ENCODE measurements at regions not wholly inside any gene's neighbourhood (a gene's known extent, or its start where the extent isn't known, plus 50 kb on each side); places are given as distances from the start of the nearest gene placed in this dataset.

- Histone ChIP-seq H3F3A (ENCODE audit: low read length, unreplicated experiment) (no peaks in the 10 kb centered on the region), H3K4me3 (ENCODE audit: low read length) (no peak overlapping the region), H4K20me1 (ENCODE audit: low read length) (no peaks in the 10 kb centered on the region), H3K27me3 (ENCODE audit: low read length) (no peaks in the 10 kb centered on the region), H3K36me3 (ENCODE audit: low read depth, low read length) (no peaks in the 10 kb centered on the region), H3K4me1 (ENCODE audit: insufficient read depth, low read length) (no peaks in the 10 kb centered on the region), H3K4me2 (ENCODE audit: low read length) (no peak overlapping the region), H2AFZ (ENCODE audit: low read length) (no peak overlapping the region), H3K9me2 (replicated peaks; ENCODE audit: low read length) (no peaks in the 10 kb centered on the region), H3K27ac (ENCODE audit: low read length) (no peak overlapping the region), H3K79me2 (ENCODE audit: low read length) (no peaks in the 10 kb centered on the region), H3K9me3 (ENCODE audit: low read length) (no peaks in the 10 kb centered on the region), H3K9ac (ENCODE audit: low read length) (no peak overlapping the region)
- no TSS peak for BruUV-seq (replicated peaks)
- intact Hi-C loops (cut with micrococcal nuclease) = no loop called here
- ATAC-seq (no peak), DNase-seq (no peak)
- POLR2A ChIA-PET (ENCODE audit: unreplicated experiment) = no interaction called here
- CTCF ChIA-PET = no interaction called here
- no peak for TF ChIP-seq CTCF (conservative IDR thresholded peaks at IDR 0.05; ENCODE audit: low read depth, low read length)
- no peak for TF ChIP-seq EZH2phosphoT487 (IDR thresholded peaks at IDR 0.05; ENCODE audit: borderline replicate concordance, low read length)
- no peak for TF ChIP-seq EZH2 (IDR thresholded peaks at IDR 0.05; ENCODE audit: low read length, unreplicated experiment)
Measured at GRCh38 chr2:156145469-156145868, 187.1 kb downstream of the NR4A2 start.

- H3K4me1 ChIP-seq (ENCODE audit: insufficient read depth, low read length) = no peaks in the 10 kb centered on the region
- no peak overlapping the region for H3K4me2 ChIP-seq (ENCODE audit: low read length)
- H3K9ac ChIP-seq (ENCODE audit: low read length) = no peak overlapping the region
- ATAC-seq = no peak
- ChIA-PET CTCF (no interaction called here), POLR2A (ENCODE audit: unreplicated experiment) (no interaction called here)
- TF ChIP-seq EZH2 (IDR thresholded peaks at IDR 0.05; ENCODE audit: low read length, unreplicated experiment) = no peak
- TF ChIP-seq CTCF (conservative IDR thresholded peaks at IDR 0.05; ENCODE audit: low read depth, low read length) = no peak
- no peak for TF ChIP-seq EZH2phosphoT487 (IDR thresholded peaks at IDR 0.05; ENCODE audit: borderline replicate concordance, low read length)
- intact Hi-C loops (cut with micrococcal nuclease) = no loop called here
- no peaks in the 10 kb centered on the region for H3K79me2 ChIP-seq (ENCODE audit: low read length)
- H3K4me3 ChIP-seq (ENCODE audit: low read length) = no peak overlapping the region
- no TSS peak for BruUV-seq (replicated peaks)
- H3K36me3 ChIP-seq (ENCODE audit: low read depth, low read length) = no peaks in the 10 kb centered on the region
- H3K27ac ChIP-seq (ENCODE audit: low read length) = no peak overlapping the region
- H3K9me3 ChIP-seq (ENCODE audit: low read length) = no peaks in the 10 kb centered on the region
- H3K27me3 ChIP-seq (ENCODE audit: low read length) = no peaks in the 10 kb centered on the region
- H4K20me1 ChIP-seq (ENCODE audit: low read length) = no peaks in the 10 kb centered on the region
- no peak overlapping the region for H2AFZ ChIP-seq (ENCODE audit: low read length)
- H3K9me2 ChIP-seq (replicated peaks; ENCODE audit: low read length) = no peaks in the 10 kb centered on the region
- DNase-seq = no peak
- no peaks in the 10 kb centered on the region for H3F3A ChIP-seq (ENCODE audit: low read length, unreplicated experiment)
Measured at GRCh38 chr2:156136566-156136965, 196.0 kb downstream of the NR4A2 start.

DNA sequence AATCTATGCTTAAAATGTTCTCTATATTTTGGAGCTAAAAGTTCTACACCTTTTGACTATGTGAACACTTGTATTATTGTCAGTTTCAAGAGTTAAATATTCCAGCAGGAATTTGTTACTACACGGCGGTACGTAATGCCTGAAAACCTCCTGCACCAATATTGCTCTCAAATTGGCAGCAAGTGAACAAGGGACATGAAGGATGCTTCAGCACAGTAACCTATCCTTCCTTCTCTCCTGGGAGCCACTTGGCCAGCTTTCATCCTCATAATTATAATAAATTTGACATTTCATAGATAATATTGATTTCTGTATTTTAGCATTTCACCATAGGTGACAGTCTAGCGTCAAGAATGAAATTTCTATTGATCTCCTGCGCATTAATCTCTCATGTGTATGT is 197.6 kb downstream of the NR4A2 start:
- ATAC-seq (no peak), DNase-seq (no peak)
- no peaks in the 10 kb centered on the region for H3K27me3 ChIP-seq (ENCODE audit: low read length)
- H3K4me3 ChIP-seq (ENCODE audit: low read length) = no peak overlapping the region
- intact Hi-C loops (cut with micrococcal nuclease) = no loop called here
- no peaks in the 10 kb centered on the region for H4K20me1 ChIP-seq (ENCODE audit: low read length)
- H2AFZ ChIP-seq (ENCODE audit: low read length) = no peak overlapping the region
- H3K9ac ChIP-seq (ENCODE audit: low read length) = no peak overlapping the region
- no TSS peak for BruUV-seq (replicated peaks)
- no peaks in the 10 kb centered on the region for H3K9me3 ChIP-seq (ENCODE audit: low read length)
- ChIA-PET POLR2A (ENCODE audit: unreplicated experiment) (no interaction called here), CTCF (no interaction called here)
- H3K4me1 ChIP-seq (ENCODE audit: insufficient read depth, low read length) = no peaks in the 10 kb centered on the region
- H3K4me2 ChIP-seq (ENCODE audit: low read length) = no peak overlapping the region
- H3K9me2 ChIP-seq (replicated peaks; ENCODE audit: low read length) = no peaks in the 10 kb centered on the region
- H3K36me3 ChIP-seq (ENCODE audit: low read depth, low read length) = no peaks in the 10 kb centered on the region
- H3K79me2 ChIP-seq (ENCODE audit: low read length) = no peaks in the 10 kb centered on the region
- TF ChIP-seq EZH2 (IDR thresholded peaks at IDR 0.05; ENCODE audit: low read length, unreplicated experiment) = no peak
- no peak for TF ChIP-seq CTCF (conservative IDR thresholded peaks at IDR 0.05; ENCODE audit: low read depth, low read length)
- no peak for TF ChIP-seq EZH2phosphoT487 (IDR thresholded peaks at IDR 0.05; ENCODE audit: borderline replicate concordance, low read length)
- H3K27ac ChIP-seq (ENCODE audit: low read length) = no peak overlapping the region
- H3F3A ChIP-seq (ENCODE audit: low read length, unreplicated experiment) = no peaks in the 10 kb centered on the region
